ENCODE measurements at regions not wholly inside any gene's neighbourhood (a gene's known extent, or its start where the extent isn't known, plus 50 kb on each side); places are given as distances from the start of the nearest gene placed in this dataset.
"Not testable (repeated sequence)": the region's sequence is repeated elsewhere in the genome, so short reads cannot be mapped to it uniquely, and the experiment has no call there.

DNA sequence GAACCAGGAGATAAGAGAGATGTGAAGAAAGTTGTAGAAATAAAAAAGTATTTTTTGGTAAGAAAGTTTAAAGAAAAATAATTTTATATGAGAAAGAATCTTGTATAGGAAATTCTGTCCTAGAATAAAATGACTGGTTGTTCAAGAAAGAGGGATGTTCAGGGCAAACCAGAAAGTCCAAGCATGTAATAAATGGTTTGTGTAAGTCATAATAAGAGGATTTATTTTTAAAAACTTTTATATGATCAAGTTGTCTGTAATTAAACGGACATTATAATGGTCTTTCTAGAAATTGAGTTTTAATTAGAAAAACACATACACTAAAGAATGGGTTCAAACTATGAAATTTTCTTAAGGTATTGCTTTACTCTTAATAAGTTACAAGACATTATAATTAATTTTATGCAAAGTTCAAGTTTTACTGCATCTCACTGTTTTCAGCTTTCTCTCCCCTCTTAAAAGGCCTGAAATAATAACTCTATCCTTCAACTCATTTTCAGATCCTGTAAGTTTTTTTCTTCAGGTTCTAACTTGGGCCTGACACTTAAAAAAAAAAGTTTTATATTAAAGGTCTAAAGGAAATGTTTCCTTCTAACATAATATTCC, 56.1 kb upstream of the ZNF300 start:
- Histone ChIP-seq H3K9me3 (peaks cover 0 to 81% of the 10 kb centered on the region in 2 donors), H3K4me1 (no peaks in the 10 kb centered on the region), H3K36me3 (no peaks in the 10 kb centered on the region), H3K27ac (no peak overlapping the region), H3K27me3 (no peaks in the 10 kb centered on the region), H3K4me3 (no peak overlapping the region)
- TF ChIP-seq, protein P1, sequence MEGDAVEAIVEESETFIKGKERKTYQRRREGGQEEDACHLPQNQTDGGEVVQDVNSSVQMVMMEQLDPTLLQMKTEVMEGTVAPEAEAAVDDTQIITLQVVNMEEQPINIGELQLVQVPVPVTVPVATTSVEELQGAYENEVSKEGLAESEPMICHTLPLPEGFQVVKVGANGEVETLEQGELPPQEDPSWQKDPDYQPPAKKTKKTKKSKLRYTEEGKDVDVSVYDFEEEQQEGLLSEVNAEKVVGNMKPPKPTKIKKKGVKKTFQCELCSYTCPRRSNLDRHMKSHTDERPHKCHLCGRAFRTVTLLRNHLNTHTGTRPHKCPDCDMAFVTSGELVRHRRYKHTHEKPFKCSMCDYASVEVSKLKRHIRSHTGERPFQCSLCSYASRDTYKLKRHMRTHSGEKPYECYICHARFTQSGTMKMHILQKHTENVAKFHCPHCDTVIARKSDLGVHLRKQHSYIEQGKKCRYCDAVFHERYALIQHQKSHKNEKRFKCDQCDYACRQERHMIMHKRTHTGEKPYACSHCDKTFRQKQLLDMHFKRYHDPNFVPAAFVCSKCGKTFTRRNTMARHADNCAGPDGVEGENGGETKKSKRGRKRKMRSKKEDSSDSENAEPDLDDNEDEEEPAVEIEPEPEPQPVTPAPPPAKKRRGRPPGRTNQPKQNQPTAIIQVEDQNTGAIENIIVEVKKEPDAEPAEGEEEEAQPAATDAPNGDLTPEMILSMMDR (IDR thresholded peaks at IDR 0.05) = no peak
- intact Hi-C loops (cut with DNase I) = no loop called here
- no peak for ATAC-seq
- DNase-seq = no peak

DNA sequence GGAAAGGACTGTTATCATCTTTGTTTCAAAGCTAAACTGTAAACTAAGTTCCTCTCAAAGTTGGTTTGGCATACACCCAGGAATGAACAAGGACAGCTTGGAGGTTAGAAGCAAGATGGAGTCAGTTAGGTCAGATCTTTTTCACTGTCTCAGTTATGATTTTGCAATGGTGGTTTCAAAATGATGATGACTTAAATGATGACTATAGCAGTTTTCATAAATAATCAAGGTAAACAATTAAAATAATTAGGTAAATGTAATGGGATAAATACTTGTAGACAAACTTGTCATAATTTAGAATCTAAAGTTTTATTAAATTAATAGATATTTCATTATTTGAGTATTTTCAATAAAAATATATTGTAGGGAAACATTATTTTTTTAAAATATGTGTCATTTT, 55.5 kb upstream of the ZNF300 start:
- DNase-seq; H3K4me1 ChIP-seq; H3K36me3 ChIP-seq; H3K27me3 ChIP-seq; ATAC-seq; intact Hi-C loops (cut with DNase I); H3K27ac ChIP-seq; H3K4me3 ChIP-seq: not testable (repeated sequence)
- H3K9me3 ChIP-seq = peaks cover 0 to 87% of the 10 kb centered on the region in 2 donors
